ENCODE measurements at regions not wholly inside any gene's neighbourhood (a gene's known extent, or its start where the extent isn't known, plus 50 kb on each side); places are given as distances from the start of the nearest gene placed in this dataset.

DNA sequence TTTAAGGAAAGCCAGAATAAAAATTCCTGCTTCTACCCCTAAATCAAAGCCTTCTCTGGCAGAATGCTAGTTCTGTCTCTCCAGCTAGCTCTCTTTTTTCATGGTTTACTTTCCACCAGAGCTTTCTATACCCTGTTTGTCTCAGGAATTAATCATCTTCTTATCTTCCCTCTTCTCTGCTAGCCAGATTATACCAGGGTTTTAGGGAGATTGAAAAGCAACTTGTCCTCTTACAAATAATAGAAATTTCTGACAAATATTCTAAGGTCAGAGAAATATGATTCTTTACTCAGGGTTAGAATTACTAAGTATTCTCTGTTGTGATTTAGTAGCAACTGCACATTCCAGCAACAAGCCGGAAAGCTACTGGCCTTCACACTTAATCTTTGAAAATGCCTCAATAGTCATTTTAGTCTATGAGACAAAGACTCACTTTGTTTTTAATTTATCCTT lies 166.4 kb downstream of the TANC2 start:
- H3K9ac ChIP-seq (ENCODE audit: low read length in 3 of 3) = no peak overlapping the region
- no peaks in the 10 kb centered on the region for H3K9me3 ChIP-seq (ENCODE audit: control insufficient read depth in 2 of 3, insufficient read depth in 1 of 3, low read length in 3 of 3)
- no peaks in the 10 kb centered on the region for H3K27me3 ChIP-seq (ENCODE audit: control insufficient read depth, insufficient read depth, low read length)
- intact Hi-C loops (cut with DNase I) = no loop called here
- H3K36me3 ChIP-seq (ENCODE audit: control insufficient read depth in 2 of 3, insufficient read depth in 3 of 3, low read length in 3 of 3) = no peaks in the 10 kb centered on the region
- FAIRE-seq (no peak), DNase-seq (peak in 2 of 5 donors; percentile 29 to 50)
- H3K27ac ChIP-seq (ENCODE audit: low read depth in 2 of 2, low read length in 2 of 2) = no peak overlapping the region
- H3K4me1 ChIP-seq (ENCODE audit: control insufficient read depth in 2 of 3, insufficient read depth in 2 of 3, low read depth in 1 of 3, low read length in 3 of 3) = no peaks in the 10 kb centered on the region
- no peak overlapping the region for H3K4me3 ChIP-seq (ENCODE audit: low read length in 3 of 3)
- TF ChIP-seq, protein P1, sequence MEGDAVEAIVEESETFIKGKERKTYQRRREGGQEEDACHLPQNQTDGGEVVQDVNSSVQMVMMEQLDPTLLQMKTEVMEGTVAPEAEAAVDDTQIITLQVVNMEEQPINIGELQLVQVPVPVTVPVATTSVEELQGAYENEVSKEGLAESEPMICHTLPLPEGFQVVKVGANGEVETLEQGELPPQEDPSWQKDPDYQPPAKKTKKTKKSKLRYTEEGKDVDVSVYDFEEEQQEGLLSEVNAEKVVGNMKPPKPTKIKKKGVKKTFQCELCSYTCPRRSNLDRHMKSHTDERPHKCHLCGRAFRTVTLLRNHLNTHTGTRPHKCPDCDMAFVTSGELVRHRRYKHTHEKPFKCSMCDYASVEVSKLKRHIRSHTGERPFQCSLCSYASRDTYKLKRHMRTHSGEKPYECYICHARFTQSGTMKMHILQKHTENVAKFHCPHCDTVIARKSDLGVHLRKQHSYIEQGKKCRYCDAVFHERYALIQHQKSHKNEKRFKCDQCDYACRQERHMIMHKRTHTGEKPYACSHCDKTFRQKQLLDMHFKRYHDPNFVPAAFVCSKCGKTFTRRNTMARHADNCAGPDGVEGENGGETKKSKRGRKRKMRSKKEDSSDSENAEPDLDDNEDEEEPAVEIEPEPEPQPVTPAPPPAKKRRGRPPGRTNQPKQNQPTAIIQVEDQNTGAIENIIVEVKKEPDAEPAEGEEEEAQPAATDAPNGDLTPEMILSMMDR (IDR thresholded peaks at IDR 0.05; ENCODE audit: borderline replicate concordance, extremely low read depth, insufficient read depth) = no peak

DNA sequence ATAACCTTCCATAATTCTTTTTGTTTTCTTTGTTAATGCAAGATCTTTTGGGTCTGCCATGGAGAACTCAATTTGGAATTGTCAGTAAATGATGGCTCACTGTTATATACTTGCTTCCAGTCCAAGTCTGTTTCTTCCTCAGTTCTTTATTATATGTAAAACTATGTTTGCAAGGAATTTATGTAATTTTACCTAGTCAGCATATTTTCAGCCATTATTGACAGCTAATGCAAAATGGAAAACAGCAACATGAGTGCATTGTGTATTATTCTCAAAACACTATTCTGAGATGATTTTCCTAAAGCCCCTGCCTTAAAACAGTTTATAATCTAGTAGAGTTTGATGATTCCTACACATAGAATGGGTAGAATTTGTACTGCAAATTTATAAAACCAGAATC lies 167.5 kb downstream of the TANC2 start:
- H3K9me3 ChIP-seq (ENCODE audit: control insufficient read depth in 2 of 3, insufficient read depth in 1 of 3, low read length in 3 of 3) = no peaks in the 10 kb centered on the region
- intact Hi-C loops (cut with DNase I) = no loop called here
- H3K36me3 ChIP-seq (ENCODE audit: control insufficient read depth in 2 of 3, insufficient read depth in 3 of 3, low read length in 3 of 3) = no peaks in the 10 kb centered on the region
- no peak overlapping the region for H3K27ac ChIP-seq (ENCODE audit: low read depth in 2 of 2, low read length in 2 of 2)
- H3K9ac ChIP-seq (ENCODE audit: low read length in 3 of 3) = no peak overlapping the region
- DNase-seq = no peak
- TF ChIP-seq, protein P1 (IDR thresholded peaks at IDR 0.05; ENCODE audit: borderline replicate concordance, extremely low read depth, insufficient read depth) = no peak
- H3K4me1 ChIP-seq (ENCODE audit: control insufficient read depth in 2 of 3, insufficient read depth in 2 of 3, low read depth in 1 of 3, low read length in 3 of 3) = no peaks in the 10 kb centered on the region
- FAIRE-seq = no peak
- no peak overlapping the region for H3K4me3 ChIP-seq (ENCODE audit: low read length in 3 of 3)
- no peaks in the 10 kb centered on the region for H3K27me3 ChIP-seq (ENCODE audit: control insufficient read depth, insufficient read depth, low read length)

DNA sequence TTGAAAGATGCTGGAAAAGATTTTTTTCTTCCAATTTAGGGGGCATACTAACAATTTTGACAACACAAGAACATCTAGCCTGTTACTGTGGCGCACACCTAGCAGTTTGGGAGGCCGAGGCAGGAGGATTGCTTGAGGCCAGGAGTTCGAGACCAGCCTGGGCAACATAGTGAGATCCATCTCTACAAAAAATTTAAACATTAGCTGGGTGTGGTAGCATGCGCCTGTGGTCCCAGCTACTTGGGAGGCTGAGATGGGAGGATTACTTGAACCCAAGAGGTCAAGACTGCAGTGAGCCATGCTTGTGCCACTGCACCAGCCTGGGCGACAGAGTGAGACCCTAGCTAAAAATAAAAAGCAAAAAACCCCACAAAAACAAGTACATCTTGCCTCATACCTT lies 168.8 kb downstream of the TANC2 start:
- TF ChIP-seq, protein P1 (IDR thresholded peaks at IDR 0.05; ENCODE audit: borderline replicate concordance, extremely low read depth, insufficient read depth) = no peak
- Histone ChIP-seq H3K36me3 (ENCODE audit: control insufficient read depth in 2 of 3, insufficient read depth in 3 of 3, low read length in 3 of 3) (no peaks in the 10 kb centered on the region), H3K27me3 (ENCODE audit: control insufficient read depth, insufficient read depth, low read length) (no peaks in the 10 kb centered on the region), H3K9me3 (ENCODE audit: control insufficient read depth in 2 of 3, insufficient read depth in 1 of 3, low read length in 3 of 3) (no peaks in the 10 kb centered on the region), H3K9ac (ENCODE audit: low read length in 3 of 3) (no peak overlapping the region), H3K4me3 (ENCODE audit: low read length in 3 of 3) (no peak overlapping the region), H3K4me1 (ENCODE audit: control insufficient read depth in 2 of 3, insufficient read depth in 2 of 3, low read depth in 1 of 3, low read length in 3 of 3) (no peaks in the 10 kb centered on the region), H3K27ac (ENCODE audit: low read depth in 2 of 2, low read length in 2 of 2) (no peak overlapping the region)
- no peak for DNase-seq
- intact Hi-C loops (cut with DNase I) = no loop called here
- no peak for FAIRE-seq

DNA sequence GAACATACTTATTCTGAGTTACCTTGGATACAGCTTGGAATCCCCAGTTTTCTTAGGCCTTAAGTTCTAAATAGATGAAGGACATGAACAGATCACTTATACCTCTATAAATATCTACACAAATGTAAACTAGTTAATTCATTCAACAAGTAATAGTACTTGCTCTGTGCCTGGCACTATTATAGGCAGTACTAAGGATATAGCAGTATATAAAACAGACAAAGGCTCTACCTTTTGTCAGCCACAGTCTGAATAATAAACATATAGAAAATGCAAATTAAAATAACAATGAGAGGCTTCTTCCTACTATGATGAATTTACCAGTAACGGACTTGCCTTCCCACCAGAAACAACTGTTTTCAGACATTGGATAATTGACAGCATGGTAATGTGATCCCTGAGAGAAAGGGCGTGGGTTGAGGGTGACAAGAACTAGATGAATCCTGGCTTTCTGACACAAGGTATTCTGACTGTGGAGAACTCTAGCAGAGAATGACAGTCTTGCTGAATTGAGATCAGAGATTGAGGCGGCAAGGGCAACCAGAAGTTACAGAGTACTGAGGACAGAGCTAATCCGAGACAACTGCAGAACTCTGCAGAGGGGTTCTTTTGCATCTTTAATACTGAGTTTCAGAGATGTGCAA lies 170.5 kb downstream of the TANC2 start:
- FAIRE-seq (no peak), DNase-seq (peak in 1 of 5 donors; percentile 30)
- no peaks in the 10 kb centered on the region for H3K27me3 ChIP-seq (ENCODE audit: control insufficient read depth, insufficient read depth, low read length)
- H3K9me3 ChIP-seq (ENCODE audit: control insufficient read depth in 2 of 3, insufficient read depth in 1 of 3, low read length in 3 of 3) = no peaks in the 10 kb centered on the region
- H3K36me3 ChIP-seq (ENCODE audit: control insufficient read depth in 2 of 3, insufficient read depth in 3 of 3, low read length in 3 of 3) = no peaks in the 10 kb centered on the region
- intact Hi-C loops (cut with DNase I) = no loop called here
- no peak overlapping the region for H3K27ac ChIP-seq (ENCODE audit: low read depth in 2 of 2, low read length in 2 of 2)
- no peak overlapping the region for H3K4me3 ChIP-seq (ENCODE audit: low read length in 3 of 3)
- TF ChIP-seq, protein P1 (IDR thresholded peaks at IDR 0.05; ENCODE audit: borderline replicate concordance, extremely low read depth, insufficient read depth) = no peak
- no peaks in the 10 kb centered on the region for H3K4me1 ChIP-seq (ENCODE audit: control insufficient read depth in 2 of 3, insufficient read depth in 2 of 3, low read depth in 1 of 3, low read length in 3 of 3)
- H3K9ac ChIP-seq (ENCODE audit: low read length in 3 of 3) = no peak overlapping the region

Measured in kidney (tissue), 13 donors.